HFF-Myc (cell line): ENCODE measurements at regions not wholly inside any gene's neighbourhood (a gene's known extent, or its start where the extent isn't known, plus 50 kb on each side); places are given as distances from the start of the nearest gene placed in this dataset.

Experiments used
- DNase-seq: peaks from one replicate; pipeline ENCODE4 v3.0.0-alpha.2; 2011; ENCODE audit warnings: low read depth; ENCODE audit errors: extremely low read depth
- H3K4me3 ChIP-seq: replicated peaks from 2 replicates; pipeline ENCODE4 v1.5.1; 2011; ENCODE audit warnings: low read depth, mild to moderate bottlenecking, control low read depth, low read length
- CTCF ChIP-seq: IDR thresholded peaks from 2 replicates; pipeline ENCODE4 v1.5.1; 2012; ENCODE audit warnings: mild to moderate bottlenecking, low read depth, low read length, control low read depth; ENCODE audit errors: missing control alignments

- H3K4me3 ChIP-seq = no peak overlapping the region
- no peak for TF ChIP-seq CTCF
- DNase-seq = no peak
These were observed 458.6 kb upstream of the ATXN8OS start for GRCh38 chr13:69649063-69649392.

GRCh38 chr13:69648340-69649062 lies 459.1 kb upstream of the ATXN8OS start:
- DNase-seq = no peak
- TF ChIP-seq CTCF = no peak
- no peak overlapping the region for H3K4me3 ChIP-seq

GRCh38 chr13:69644447-69644846 lies 463.2 kb upstream of the ATXN8OS start:
- TF ChIP-seq CTCF = no peak
- DNase-seq = no peak
- H3K4me3 ChIP-seq = no peak overlapping the region

GRCh38 chr13:69641773-69642172 lies 465.9 kb upstream of the ATXN8OS start:
- DNase-seq = no peak
- no peak for TF ChIP-seq CTCF
- H3K4me3 ChIP-seq = no peak overlapping the region

GRCh38 chr13:69633044-69633443 lies 474.6 kb upstream of the ATXN8OS start:
- no peak overlapping the region for H3K4me3 ChIP-seq
- DNase-seq = no peak
- TF ChIP-seq CTCF = no peak

GRCh38 chr13:69623973-69624372 lies 483.7 kb upstream of the ATXN8OS start:
- H3K4me3 ChIP-seq = no peak overlapping the region
- DNase-seq = no peak
- TF ChIP-seq CTCF = no peak

GRCh38 chr13:69619651-69620050 lies 488.0 kb upstream of the ATXN8OS start:
- no peak for TF ChIP-seq CTCF
- no peak overlapping the region for H3K4me3 ChIP-seq
- DNase-seq = no peak
